ENCODE measurements at regions not wholly inside any gene's neighbourhood (a gene's known extent, or its start where the extent isn't known, plus 50 kb on each side); places are given as distances from the start of the nearest gene placed in this dataset.

DNA sequence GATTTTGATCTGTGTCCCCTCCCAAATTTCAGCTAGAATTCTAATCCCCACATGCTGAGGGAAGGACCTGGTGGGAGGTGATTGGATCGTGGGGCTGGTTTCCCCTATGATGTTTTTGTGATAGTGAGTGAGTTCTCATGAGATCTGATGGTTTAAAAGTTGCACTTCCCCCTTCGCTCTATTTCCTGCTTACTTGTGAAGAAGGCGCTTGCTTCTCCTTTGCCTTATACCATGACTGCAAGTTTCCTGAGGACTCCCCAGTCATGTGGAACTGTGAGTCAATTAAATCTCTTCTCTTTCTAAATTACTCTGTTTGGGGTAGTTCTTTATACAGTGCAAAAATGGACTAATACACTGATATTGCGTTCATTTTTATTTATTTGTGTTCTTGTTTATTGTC is 636.8 kb upstream of the LINC00305 start:
- no peak for DNase-seq
- H3K27ac ChIP-seq = no peak overlapping the region
- H3K4me1 ChIP-seq = no peaks in the 10 kb centered on the region
- H3K9me3 ChIP-seq = no peaks in the 10 kb centered on the region
- H3K4me3 ChIP-seq = no peak overlapping the region
- no peaks in the 10 kb centered on the region for H3K27me3 ChIP-seq
- no peaks in the 10 kb centered on the region for H3K36me3 ChIP-seq
- TF ChIP-seq CTCF (IDR thresholded peaks at IDR 0.05) (no peak), POLR2A (IDR thresholded peaks at IDR 0.05) (no peak)

GRCh38 chr18:64777556-64777955 is 628.7 kb upstream of the LINC00305 start:
- DNase-seq = no peak
- TF ChIP-seq CTCF (IDR thresholded peaks at IDR 0.05) = no peak
- TF ChIP-seq POLR2A (IDR thresholded peaks at IDR 0.05) = no peak
- H3K4me3 ChIP-seq = no peak overlapping the region
- H3K36me3 ChIP-seq = no peaks in the 10 kb centered on the region
- no peak overlapping the region for H3K27ac ChIP-seq
- no peaks in the 10 kb centered on the region for H3K9me3 ChIP-seq
- no peaks in the 10 kb centered on the region for H3K4me1 ChIP-seq
- H3K27me3 ChIP-seq = no peaks in the 10 kb centered on the region

GRCh38 chr18:64765908-64766307 is 617.0 kb upstream of the LINC00305 start:
- TF ChIP-seq CTCF (IDR thresholded peaks at IDR 0.05) = no peak
- no peak for TF ChIP-seq POLR2A (IDR thresholded peaks at IDR 0.05)
- no peak for DNase-seq
- no peaks in the 10 kb centered on the region for H3K36me3 ChIP-seq
- no peaks in the 10 kb centered on the region for H3K27me3 ChIP-seq
- H3K4me1 ChIP-seq = no peaks in the 10 kb centered on the region
- H3K9me3 ChIP-seq = no peaks in the 10 kb centered on the region
- H3K4me3 ChIP-seq = no peak overlapping the region
- H3K27ac ChIP-seq = no peak overlapping the region

DNA sequence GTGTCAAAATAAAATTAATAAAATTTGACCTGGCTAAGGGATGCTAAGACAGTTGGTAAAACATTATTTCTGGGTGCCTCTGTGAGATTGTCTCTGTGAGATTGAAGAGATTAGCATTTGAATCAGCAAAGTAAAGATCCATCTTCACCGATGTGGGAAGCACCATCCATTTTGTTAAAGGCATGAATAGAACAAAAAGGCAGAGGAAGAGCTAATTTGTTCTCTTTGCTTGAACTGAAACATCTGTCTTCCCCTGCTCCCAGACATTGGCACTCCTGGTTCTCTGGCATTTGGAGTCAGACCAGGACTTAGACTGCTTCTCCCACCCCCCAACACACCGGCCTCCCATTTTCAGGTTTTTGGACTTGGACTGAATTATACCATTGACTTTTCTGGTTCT is 603.8 kb upstream of the LINC00305 start:
- no peak for DNase-seq
- H3K9me3 ChIP-seq = no peaks in the 10 kb centered on the region
- H3K4me1 ChIP-seq = no peaks in the 10 kb centered on the region
- no peak overlapping the region for H3K4me3 ChIP-seq
- no peak overlapping the region for H3K27ac ChIP-seq
- no peaks in the 10 kb centered on the region for H3K27me3 ChIP-seq
- no peaks in the 10 kb centered on the region for H3K36me3 ChIP-seq
- no peak for TF ChIP-seq POLR2A (IDR thresholded peaks at IDR 0.05)
- TF ChIP-seq CTCF (IDR thresholded peaks at IDR 0.05) = no peak

GRCh38 chr18:64749884-64750283 is 601.0 kb upstream of the LINC00305 start:
- TF ChIP-seq CTCF (IDR thresholded peaks at IDR 0.05) (no peak), POLR2A (IDR thresholded peaks at IDR 0.05) (no peak)
- no peaks in the 10 kb centered on the region for H3K36me3 ChIP-seq
- no peaks in the 10 kb centered on the region for H3K4me1 ChIP-seq
- H3K9me3 ChIP-seq = no peaks in the 10 kb centered on the region
- no peak overlapping the region for H3K4me3 ChIP-seq
- DNase-seq = no peak
- no peak overlapping the region for H3K27ac ChIP-seq
- no peaks in the 10 kb centered on the region for H3K27me3 ChIP-seq

GRCh38 chr18:64747803-64748202 is 598.9 kb upstream of the LINC00305 start:
- H3K9me3 ChIP-seq = no peaks in the 10 kb centered on the region
- no peak for TF ChIP-seq CTCF (IDR thresholded peaks at IDR 0.05)
- no peak for TF ChIP-seq POLR2A (IDR thresholded peaks at IDR 0.05)
- H3K27me3 ChIP-seq = no peaks in the 10 kb centered on the region
- no peak overlapping the region for H3K27ac ChIP-seq
- no peaks in the 10 kb centered on the region for H3K4me1 ChIP-seq
- DNase-seq = no peak
- H3K4me3 ChIP-seq = no peak overlapping the region
- H3K36me3 ChIP-seq = no peaks in the 10 kb centered on the region

All from Peyer's patch (tissue), 4 donors.